D721Med (cell line): ENCODE measurements at regions not wholly inside any gene's neighbourhood (a gene's known extent, or its start where the extent isn't known, plus 50 kb on each side); places are given as distances from the start of the nearest gene placed in this dataset.

Source experiments
- DNase-seq: peaks from one replicate; pipeline ENCODE4 v3.0.0; 2011; ENCODE audit warnings: low spot score; ENCODE audit not compliant: insufficient read length
- FAIRE-seq: peaks from 2 replicates; lab custom pipeline; 2011; peaks lifted over from hg19 to GRCh38; lab: Jason Lieb, UNC
- CTCF ChIP-seq: IDR thresholded peaks from 2 replicates; pipeline ENCODE4 v1.5.1; 2012; ENCODE audit warnings: mild to moderate bottlenecking, control low read depth; ENCODE audit not compliant: insufficient read depth; ENCODE audit errors: missing control alignments

- no peak for TF ChIP-seq CTCF
- no peak for FAIRE-seq
- no peak for DNase-seq
Measured at GRCh38 chr5:126066836-126067235, 356.4 kb upstream of the GRAMD2B start.

- no peak for FAIRE-seq
- no peak for DNase-seq
- TF ChIP-seq CTCF, result no peak
Measured at GRCh38 chr5:126067404-126067803, 355.8 kb upstream of the GRAMD2B start.

GRCh38 chr5:126069329-126069728 is 353.9 kb upstream of the GRAMD2B start:
- DNase-seq, result no peak
- no peak for FAIRE-seq
- no peak for TF ChIP-seq CTCF

DNA sequence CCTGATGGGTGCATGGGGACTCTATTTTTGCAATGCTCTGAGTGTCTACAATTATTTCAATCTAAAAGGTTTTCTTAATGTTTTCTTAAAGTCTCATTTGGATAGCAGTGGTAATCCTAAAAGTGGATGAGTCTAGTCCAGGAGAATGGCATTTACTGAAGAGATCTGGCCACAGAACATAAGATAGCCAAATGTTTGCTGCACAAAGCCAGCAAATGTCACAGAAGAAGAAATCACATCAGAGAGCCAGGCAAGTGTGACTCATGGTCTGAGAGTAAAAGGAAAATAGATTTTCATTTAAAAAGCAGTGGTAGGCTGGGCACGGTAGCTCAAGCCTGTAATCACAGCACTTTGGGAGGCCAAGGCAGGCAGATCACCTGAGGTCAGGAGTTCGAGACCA is 352.7 kb upstream of the GRAMD2B start:
- no peak for FAIRE-seq
- DNase-seq, result no peak
- no peak for TF ChIP-seq CTCF

DNA sequence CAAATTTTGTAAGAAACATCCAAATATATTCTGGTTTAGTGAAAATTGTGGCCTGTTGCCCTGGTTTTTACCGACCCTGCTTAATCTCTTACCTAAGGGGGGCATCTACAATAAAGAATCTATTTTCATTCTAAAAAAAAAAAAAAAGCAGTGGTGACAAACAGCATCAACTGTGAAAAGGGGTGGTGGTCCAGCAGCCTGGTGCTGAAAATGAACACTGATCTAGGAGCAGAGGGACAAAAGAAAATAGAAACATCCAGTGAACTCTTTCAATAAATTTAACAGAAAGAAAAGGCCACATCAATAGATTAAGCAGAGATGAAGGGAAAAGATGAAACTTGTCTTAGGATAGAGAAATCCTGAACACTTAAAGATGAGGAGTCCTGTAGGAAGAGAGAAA is 348.7 kb upstream of the GRAMD2B start:
- no peak for DNase-seq
- FAIRE-seq, result no peak
- TF ChIP-seq CTCF, result no peak

DNA sequence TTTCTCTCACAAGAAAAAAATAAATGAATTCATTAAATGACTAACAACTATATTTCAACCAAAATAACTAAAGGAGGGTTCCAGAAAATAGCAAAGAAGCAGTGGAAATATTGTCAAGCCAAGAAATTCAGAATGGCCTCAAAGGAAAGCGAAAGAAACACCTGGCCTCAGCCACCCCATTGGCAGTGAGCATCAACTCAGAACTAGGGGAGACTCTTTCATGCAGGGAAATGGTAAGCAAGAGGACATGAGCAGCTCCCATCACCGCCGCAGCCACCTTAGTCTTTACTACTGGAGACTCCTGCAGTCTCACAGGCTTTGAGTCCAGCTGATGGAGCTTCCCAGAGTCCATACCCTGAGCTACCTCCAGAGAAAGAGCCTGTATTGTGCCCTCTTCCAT is 343.9 kb upstream of the GRAMD2B start:
- FAIRE-seq (no peak), DNase-seq (no peak)
- no peak for TF ChIP-seq CTCF

GRCh38 chr5:126081209-126081608 is 342.0 kb upstream of the GRAMD2B start:
- DNase-seq (no peak), FAIRE-seq (no peak)
- no peak for TF ChIP-seq CTCF
